ENCODE measurements at regions not wholly inside any gene's neighbourhood (a gene's known extent, or its start where the extent isn't known, plus 50 kb on each side); places are given as distances from the start of the nearest gene placed in this dataset.

DNA sequence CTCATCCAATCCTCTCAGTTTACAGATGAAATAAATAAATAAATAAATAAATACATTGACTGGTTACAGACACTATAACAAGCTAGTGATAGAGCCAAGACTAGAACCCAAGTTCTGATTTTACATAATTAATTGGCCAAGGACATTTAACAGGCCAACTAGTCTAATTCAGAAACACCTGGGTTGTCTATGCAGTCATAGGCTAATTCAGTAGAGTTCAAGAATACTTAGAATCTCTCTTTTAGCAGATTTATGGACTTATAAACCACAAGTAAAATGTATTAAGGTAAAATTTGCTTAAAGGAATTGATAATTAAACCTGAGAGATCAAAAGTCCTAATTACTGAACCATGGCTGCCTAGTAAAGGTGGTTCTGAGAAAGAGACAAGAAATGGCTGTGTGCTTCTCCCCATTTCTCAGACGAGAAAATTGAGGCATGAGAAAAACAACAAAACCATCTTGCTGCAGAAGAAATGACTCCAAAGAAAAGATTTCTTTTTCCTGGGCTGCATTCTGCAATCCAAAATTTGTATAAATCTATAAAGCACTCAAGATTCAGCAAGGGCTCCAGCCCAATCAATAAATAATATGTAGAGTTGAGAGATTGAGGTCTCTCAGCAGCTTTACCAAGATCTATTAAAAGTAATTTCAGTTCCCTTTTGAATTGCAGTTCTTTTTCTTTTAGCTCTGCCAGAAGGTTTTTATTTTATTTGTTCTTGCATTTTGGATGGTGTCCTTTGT lies 98.3 kb downstream of the DUSP10 start:
- no peak for DNase-seq (ENCODE audit: low read depth in 2 of 2, low spot score in 1 of 2)

DNA sequence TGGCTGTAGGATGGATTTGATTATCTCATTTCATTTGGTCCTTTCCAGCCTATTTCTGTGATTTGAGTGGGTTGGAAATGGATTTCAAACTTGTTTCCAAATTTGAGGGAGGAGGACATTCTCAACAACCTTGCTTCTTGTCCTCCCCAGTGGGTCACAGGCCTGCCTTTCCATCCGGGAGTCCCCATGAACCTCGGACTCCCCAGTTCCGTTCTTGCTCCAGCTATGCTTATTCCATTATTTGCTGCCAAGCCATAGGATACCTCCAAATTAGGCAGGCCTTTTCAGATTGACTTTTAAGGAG lies 97.8 kb downstream of the DUSP10 start:
- DNase-seq (ENCODE audit: low read depth in 2 of 2, low spot score in 1 of 2): no peak

DNA sequence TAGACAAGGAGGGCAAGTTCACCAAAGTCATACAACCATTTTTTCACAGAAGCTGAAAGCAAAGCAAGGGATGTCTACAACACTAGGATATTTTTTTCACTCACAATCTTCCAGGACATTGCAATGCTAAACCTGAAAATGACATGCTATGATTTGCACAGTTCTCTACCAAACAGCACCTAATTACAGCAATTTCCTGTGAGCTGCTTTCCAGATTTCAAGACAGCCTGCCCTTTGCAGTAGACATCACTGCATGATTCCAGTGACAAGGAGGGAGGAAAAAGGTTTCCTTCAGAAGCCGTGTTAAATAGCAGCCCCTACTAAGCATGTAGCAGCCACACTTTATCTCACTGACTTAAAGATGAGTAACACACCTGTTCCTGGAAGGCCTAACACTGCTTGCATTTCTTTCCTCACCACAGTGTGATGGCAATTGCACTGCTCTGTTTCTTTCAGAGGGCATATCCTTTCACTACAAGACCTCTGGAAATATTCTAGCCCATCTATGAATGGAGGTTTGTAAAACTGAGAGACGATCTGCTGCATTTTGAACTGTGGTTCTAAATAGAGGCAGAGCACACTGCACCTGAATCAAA lies 97.1 kb downstream of the DUSP10 start:
- no peak for DNase-seq (ENCODE audit: low read depth in 2 of 2, low spot score in 1 of 2)

DNA sequence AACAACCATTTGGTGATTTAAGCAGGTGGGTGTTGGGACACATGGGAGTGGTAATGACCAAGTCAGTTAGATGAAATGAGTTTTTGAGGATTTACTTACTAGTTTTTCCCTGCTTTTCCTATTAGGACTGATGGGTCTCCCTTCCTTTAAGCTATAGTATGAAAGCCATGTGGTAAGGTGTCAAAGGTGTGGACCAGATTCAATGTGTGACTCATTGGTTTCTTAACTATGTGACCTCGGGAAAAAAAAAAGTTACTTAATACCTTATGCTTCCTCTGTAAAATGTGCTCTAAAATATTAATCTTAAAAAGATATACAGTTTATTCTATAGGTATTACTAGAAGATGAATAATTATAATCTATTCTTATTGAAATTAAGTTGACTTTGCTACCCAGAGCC lies 93.7 kb downstream of the DUSP10 start:
- no peak for DNase-seq (ENCODE audit: low read depth in 2 of 2, low spot score in 1 of 2)
